HG03175 (cell line): ENCODE measurements at regions not wholly inside any gene's neighbourhood (a gene's known extent, or its start where the extent isn't known, plus 50 kb on each side); places are given as distances from the start of the nearest gene placed in this dataset.
"Not testable (repeated sequence)": the region's sequence is repeated elsewhere in the genome, so short reads cannot be mapped to it uniquely, and the experiment has no call there.

Experiments used
- ATAC-seq: cut with Tn5 transposase; IDR thresholded peaks from one replicate; pipeline ENCODE4 v1.9.1; 2021; ENCODE audit warnings: mild to moderate bottlenecking, moderate library complexity; ENCODE audit not compliant: unreplicated experiment

GRCh38 chr2:16927398-16927797 lies 261.8 kb upstream of the CYRIA start:
- no peak for ATAC-seq

GRCh38 chr2:16925145-16925544 lies 259.5 kb upstream of the CYRIA start:
- no peak for ATAC-seq

GRCh38 chr2:16915341-16915755 lies 249.7 kb upstream of the CYRIA start:
- ATAC-seq: not testable (repeated sequence)

- ATAC-seq: no peak
Measured at GRCh38 chr2:16911746-16912145, 246.1 kb upstream of the CYRIA start.

- ATAC-seq: no peak
Measured at GRCh38 chr2:16908656-16909055, 243.0 kb upstream of the CYRIA start.

GRCh38 chr2:16907645-16908282 lies 242.1 kb upstream of the CYRIA start:
- ATAC-seq: no peak

- not testable (repeated sequence) for ATAC-seq
Measured at GRCh38 chr2:16905325-16905724, 239.7 kb upstream of the CYRIA start.

GRCh38 chr2:16900405-16901025 lies 234.9 kb upstream of the CYRIA start:
- ATAC-seq: peak; percentile 82

GRCh38 chr2:16899958-16900357 lies 234.3 kb upstream of the CYRIA start:
- peak; percentile 10 for ATAC-seq

- no peak for ATAC-seq
Measured at GRCh38 chr2:16890081-16890480, 224.4 kb upstream of the CYRIA start.

GRCh38 chr2:16885027-16885426 lies 219.4 kb upstream of the CYRIA start:
- ATAC-seq: no peak

- no peak for ATAC-seq
Measured at GRCh38 chr2:16882706-16883105, 217.1 kb upstream of the CYRIA start.

GRCh38 chr2:16881122-16881521 lies 215.5 kb upstream of the CYRIA start:
- no peak for ATAC-seq

- no peak for ATAC-seq
Measured at GRCh38 chr2:16871411-16871810, 205.8 kb upstream of the CYRIA start.

- no peak for ATAC-seq
Measured at GRCh38 chr2:16870491-16871076, 204.9 kb upstream of the CYRIA start.

GRCh38 chr2:16869711-16870110 lies 204.1 kb upstream of the CYRIA start:
- ATAC-seq: no peak

GRCh38 chr2:16862471-16862870 lies 196.8 kb upstream of the CYRIA start:
- no peak for ATAC-seq

GRCh38 chr2:16861530-16861929 lies 195.9 kb upstream of the CYRIA start:
- ATAC-seq: no peak

GRCh38 chr2:16861111-16861510 lies 195.5 kb upstream of the CYRIA start:
- no peak for ATAC-seq

GRCh38 chr2:16860627-16861026 lies 195.0 kb upstream of the CYRIA start:
- no peak for ATAC-seq

GRCh38 chr2:16855183-16855582 lies 189.5 kb upstream of the CYRIA start:
- ATAC-seq: no peak

GRCh38 chr2:16853088-16853487 lies 187.5 kb upstream of the CYRIA start:
- ATAC-seq: no peak
